Neural cell (in vitro differentiated cells): ENCODE measurements at regions not wholly inside any gene's neighbourhood (a gene's known extent, or its start where the extent isn't known, plus 50 kb on each side); places are given as distances from the start of the nearest gene placed in this dataset.

Source experiments
- H2AFZ ChIP-seq: fragments of 200-600, 300-800 bp; sonication (generic), shearing (Covaris generic); 2 replicates; pipeline ENCODE4 v1.6.0; 2014; ENCODE audit warnings: low read depth, mild to moderate bottlenecking, antibody characterized with exemption, low read length, moderate library complexity
- H3F3A ChIP-seq: fragments of 200-600 bp; shearing (Covaris generic); 2 replicates; pipeline ENCODE4 v1.6.1; 2016; ENCODE audit warnings: mild to moderate bottlenecking, moderate library complexity, mixed read lengths, antibody characterized with exemption, low read length; ENCODE audit not compliant: insufficient read depth, poor library complexity, severe bottlenecking
- H3K27ac ChIP-seq: fragments of 200-600, 300-800 bp; sonication (generic), shearing (Covaris generic); 2 replicates; pipeline ENCODE4 v1.5.1; 2014; ENCODE audit warnings: mild to moderate bottlenecking, low read length, moderate library complexity
- H3K27me3 ChIP-seq: fragments of 300-800, 200-600 bp; sonication (generic), shearing (Covaris generic); 2 replicates; pipeline ENCODE4 v1.6.0; 2014; ENCODE audit warnings: mild to moderate bottlenecking, low read depth, low read length, moderate library complexity; ENCODE audit not compliant: insufficient read depth
- H3K36me3 ChIP-seq: fragments of 300-800, 200-600 bp; sonication (generic), shearing (Covaris generic); 2 replicates; pipeline ENCODE4 v1.5.1; 2014; ENCODE audit warnings: mild to moderate bottlenecking, antibody characterized with exemption, low read length, moderate library complexity; ENCODE audit not compliant: insufficient read depth
- H3K4me2 ChIP-seq: fragments of 300-800, 200-600 bp; sonication (generic), shearing (Covaris generic); 2 replicates; pipeline ENCODE4 v1.6.0; 2014; ENCODE audit warnings: mild to moderate bottlenecking, low read length
- H3K4me3 ChIP-seq: fragments of 300-800, 200-600 bp; sonication (generic), shearing (Covaris generic); 2 replicates; pipeline ENCODE4 v1.5.1; 2014; ENCODE audit warnings: mild to moderate bottlenecking, low read length, moderate library complexity
- H3K79me2 ChIP-seq: fragments of 200-600 bp; shearing (Covaris generic); replicated peaks from 2 replicates; pipeline ENCODE4 v1.6.0; 2014; ENCODE audit warnings: mild to moderate bottlenecking, low read length, moderate library complexity; ENCODE audit not compliant: insufficient read depth
- H3K9ac ChIP-seq: fragments of 300-800, 200-600 bp; sonication (generic), shearing (Covaris generic); 2 replicates; pipeline ENCODE4 v1.6.1; 2016; ENCODE audit warnings: mild to moderate bottlenecking, low read length, mixed read lengths
- H3K9me2 ChIP-seq: fragments of 200-600 bp; shearing (Covaris generic); 2 replicates; pipeline ENCODE4 v1.6.1; 2016; ENCODE audit warnings: mild to moderate bottlenecking, low read length, mixed read lengths; ENCODE audit not compliant: insufficient read depth
- H3K9me3 ChIP-seq: fragments of 200-600, 300-800 bp; sonication (generic), shearing (Covaris generic); 2 replicates; pipeline ENCODE4 v1.6.1; 2016; ENCODE audit warnings: mild to moderate bottlenecking, mixed run types, low read length, moderate library complexity, mixed read lengths
- H4K20me1 ChIP-seq: fragments of 200-600 bp; shearing (Covaris generic); 2 replicates; pipeline ENCODE4 v1.6.1; 2016; ENCODE audit warnings: mild to moderate bottlenecking, mixed run types; ENCODE audit not compliant: insufficient read depth
- CTCF ChIP-seq: fragments of 450-650 bp; IDR thresholded peaks from 2 replicates; pipeline ENCODE4 v1.5.1; 2014; ENCODE audit warnings: antibody characterized with exemption, mild to moderate bottlenecking, moderate library complexity; ENCODE audit not compliant: poor library complexity, severe bottlenecking
- EP300 ChIP-seq: fragments of 450-650 bp; conservative IDR thresholded peaks from 2 replicates; pipeline ENCODE4 v1.6.1; 2014; ENCODE audit warnings: antibody characterized with exemption, mild to moderate bottlenecking, moderate library complexity; ENCODE audit not compliant: poor library complexity, severe bottlenecking
- EZH2 ChIP-seq: fragments of 200-600, 300-800 bp; shearing (Covaris generic), sonication (generic); IDR thresholded peaks from 2 replicates; pipeline ENCODE4 v1.6.1; 2014; ENCODE audit warnings: antibody characterized with exemption, low read length, borderline replicate concordance, mild to moderate bottlenecking; ENCODE audit not compliant: insufficient read depth, poor library complexity, severe bottlenecking
- MXI1 ChIP-seq: fragments of 450-650 bp; conservative IDR thresholded peaks from 2 replicates; pipeline ENCODE4 v1.6.1; 2014; ENCODE audit warnings: antibody characterized with exemption, mild to moderate bottlenecking; ENCODE audit not compliant: poor library complexity, severe bottlenecking
- POLR2AphosphoS5 ChIP-seq: IDR thresholded peaks from 2 replicates; pipeline ENCODE4 v1.6.1; 2012
- RAD21 ChIP-seq: fragments of 450-650 bp; conservative IDR thresholded peaks from 2 replicates; pipeline ENCODE4 v1.6.1; 2014; ENCODE audit warnings: antibody characterized with exemption, mild to moderate bottlenecking, moderate library complexity
- REST ChIP-seq: IDR thresholded peaks from 2 replicates; pipeline ENCODE4 v1.6.1; 2012; ENCODE audit warnings: borderline replicate concordance
- SMC3 ChIP-seq: fragments of 450-650 bp; conservative IDR thresholded peaks from 2 replicates; pipeline ENCODE4 v1.6.1; 2014; ENCODE audit warnings: antibody characterized with exemption, mild to moderate bottlenecking, moderate library complexity; ENCODE audit not compliant: poor library complexity
- TAF1 ChIP-seq: IDR thresholded peaks from 2 replicates; pipeline ENCODE4 v1.6.1; 2012; ENCODE audit warnings: low read depth

GRCh38 chr10:2978111-2978510 is 89.2 kb upstream of the PFKP start:
- no peak overlapping the region for H3K4me2 ChIP-seq
- no peaks in the 10 kb centered on the region for H3F3A ChIP-seq
- no peak overlapping the region for H2AFZ ChIP-seq
- no peaks in the 10 kb centered on the region for H3K27me3 ChIP-seq
- H3K9me2 ChIP-seq, result no peaks in the 10 kb centered on the region
- H3K36me3 ChIP-seq, result no peaks in the 10 kb centered on the region
- TF ChIP-seq MXI1 (no peak), EZH2 (no peak), TAF1 (no peak), POLR2AphosphoS5 (no peak), REST (no peak), EP300 (no peak), RAD21 (peak; percentile 99), CTCF (peak; percentile 92), SMC3 (peak; percentile 97)
- H4K20me1 ChIP-seq, result no peaks in the 10 kb centered on the region
- H3K9ac ChIP-seq, result no peak overlapping the region
- H3K9me3 ChIP-seq, result no peaks in the 10 kb centered on the region
- H3K79me2 ChIP-seq, result no peaks in the 10 kb centered on the region
- H3K27ac ChIP-seq, result peak overlapping the region; percentile 35
- H3K4me3 ChIP-seq, result no peak overlapping the region

GRCh38 chr10:2974503-2975207 is 92.7 kb upstream of the PFKP start:
- Histone ChIP-seq H3F3A (no peaks in the 10 kb centered on the region), H4K20me1 (no peaks in the 10 kb centered on the region), H3K27ac (no peak overlapping the region), H3K36me3 (no peaks in the 10 kb centered on the region), H3K27me3 (no peaks in the 10 kb centered on the region), H3K9me2 (no peaks in the 10 kb centered on the region), H3K4me2 (no peak overlapping the region), H3K9me3 (no peaks in the 10 kb centered on the region), H3K79me2 (no peaks in the 10 kb centered on the region), H2AFZ (no peak overlapping the region), H3K4me3 (no peak overlapping the region), H3K9ac (no peak overlapping the region)
- TF ChIP-seq MXI1 (no peak), CTCF (no peak), EP300 (no peak), SMC3 (no peak), EZH2 (no peak)
